Neural cell (in vitro differentiated cells): ENCODE measurements at regions not wholly inside any gene's neighbourhood (a gene's known extent, or its start where the extent isn't known, plus 50 kb on each side); places are given as distances from the start of the nearest gene placed in this dataset.

Experiments
- H2AFZ ChIP-seq: fragments of 200-600, 300-800 bp; sonication (generic), shearing (Covaris generic); 2 replicates; pipeline ENCODE4 v1.6.0; 2014; ENCODE audit warnings: low read depth, mild to moderate bottlenecking, antibody characterized with exemption, low read length, moderate library complexity
- H3F3A ChIP-seq: fragments of 200-600 bp; shearing (Covaris generic); 2 replicates; pipeline ENCODE4 v1.6.1; 2016; ENCODE audit warnings: mild to moderate bottlenecking, moderate library complexity, mixed read lengths, antibody characterized with exemption, low read length; ENCODE audit not compliant: insufficient read depth, poor library complexity, severe bottlenecking
- H3K27ac ChIP-seq: fragments of 200-600, 300-800 bp; sonication (generic), shearing (Covaris generic); 2 replicates; pipeline ENCODE4 v1.5.1; 2014; ENCODE audit warnings: mild to moderate bottlenecking, low read length, moderate library complexity
- H3K27me3 ChIP-seq: fragments of 300-800, 200-600 bp; sonication (generic), shearing (Covaris generic); 2 replicates; pipeline ENCODE4 v1.6.0; 2014; ENCODE audit warnings: mild to moderate bottlenecking, low read depth, low read length, moderate library complexity; ENCODE audit not compliant: insufficient read depth
- H3K36me3 ChIP-seq: fragments of 300-800, 200-600 bp; sonication (generic), shearing (Covaris generic); 2 replicates; pipeline ENCODE4 v1.5.1; 2014; ENCODE audit warnings: mild to moderate bottlenecking, antibody characterized with exemption, low read length, moderate library complexity; ENCODE audit not compliant: insufficient read depth
- H3K4me2 ChIP-seq: fragments of 300-800, 200-600 bp; sonication (generic), shearing (Covaris generic); 2 replicates; pipeline ENCODE4 v1.6.0; 2014; ENCODE audit warnings: mild to moderate bottlenecking, low read length
- H3K4me3 ChIP-seq: fragments of 300-800, 200-600 bp; sonication (generic), shearing (Covaris generic); 2 replicates; pipeline ENCODE4 v1.5.1; 2014; ENCODE audit warnings: mild to moderate bottlenecking, low read length, moderate library complexity
- H3K79me2 ChIP-seq: fragments of 200-600 bp; shearing (Covaris generic); replicated peaks from 2 replicates; pipeline ENCODE4 v1.6.0; 2014; ENCODE audit warnings: mild to moderate bottlenecking, low read length, moderate library complexity; ENCODE audit not compliant: insufficient read depth
- H3K9ac ChIP-seq: fragments of 300-800, 200-600 bp; sonication (generic), shearing (Covaris generic); 2 replicates; pipeline ENCODE4 v1.6.1; 2016; ENCODE audit warnings: mild to moderate bottlenecking, low read length, mixed read lengths
- H3K9me2 ChIP-seq: fragments of 200-600 bp; shearing (Covaris generic); 2 replicates; pipeline ENCODE4 v1.6.1; 2016; ENCODE audit warnings: mild to moderate bottlenecking, low read length, mixed read lengths; ENCODE audit not compliant: insufficient read depth
- H3K9me3 ChIP-seq: fragments of 200-600, 300-800 bp; sonication (generic), shearing (Covaris generic); 2 replicates; pipeline ENCODE4 v1.6.1; 2016; ENCODE audit warnings: mild to moderate bottlenecking, mixed run types, low read length, moderate library complexity, mixed read lengths
- H4K20me1 ChIP-seq: fragments of 200-600 bp; shearing (Covaris generic); 2 replicates; pipeline ENCODE4 v1.6.1; 2016; ENCODE audit warnings: mild to moderate bottlenecking, mixed run types; ENCODE audit not compliant: insufficient read depth
- CTCF ChIP-seq: fragments of 450-650 bp; IDR thresholded peaks from 2 replicates; pipeline ENCODE4 v1.5.1; 2014; ENCODE audit warnings: antibody characterized with exemption, mild to moderate bottlenecking, moderate library complexity; ENCODE audit not compliant: poor library complexity, severe bottlenecking
- EP300 ChIP-seq: fragments of 450-650 bp; conservative IDR thresholded peaks from 2 replicates; pipeline ENCODE4 v1.6.1; 2014; ENCODE audit warnings: antibody characterized with exemption, mild to moderate bottlenecking, moderate library complexity; ENCODE audit not compliant: poor library complexity, severe bottlenecking
- EZH2 ChIP-seq: fragments of 200-600, 300-800 bp; shearing (Covaris generic), sonication (generic); IDR thresholded peaks from 2 replicates; pipeline ENCODE4 v1.6.1; 2014; ENCODE audit warnings: antibody characterized with exemption, low read length, borderline replicate concordance, mild to moderate bottlenecking; ENCODE audit not compliant: insufficient read depth, poor library complexity, severe bottlenecking
- MXI1 ChIP-seq: fragments of 450-650 bp; conservative IDR thresholded peaks from 2 replicates; pipeline ENCODE4 v1.6.1; 2014; ENCODE audit warnings: antibody characterized with exemption, mild to moderate bottlenecking; ENCODE audit not compliant: poor library complexity, severe bottlenecking
- POLR2AphosphoS5 ChIP-seq: IDR thresholded peaks from 2 replicates; pipeline ENCODE4 v1.6.1; 2012
- RAD21 ChIP-seq: fragments of 450-650 bp; conservative IDR thresholded peaks from 2 replicates; pipeline ENCODE4 v1.6.1; 2014; ENCODE audit warnings: antibody characterized with exemption, mild to moderate bottlenecking, moderate library complexity
- REST ChIP-seq: IDR thresholded peaks from 2 replicates; pipeline ENCODE4 v1.6.1; 2012; ENCODE audit warnings: borderline replicate concordance
- SMC3 ChIP-seq: fragments of 450-650 bp; conservative IDR thresholded peaks from 2 replicates; pipeline ENCODE4 v1.6.1; 2014; ENCODE audit warnings: antibody characterized with exemption, mild to moderate bottlenecking, moderate library complexity; ENCODE audit not compliant: poor library complexity
- TAF1 ChIP-seq: IDR thresholded peaks from 2 replicates; pipeline ENCODE4 v1.6.1; 2012; ENCODE audit warnings: low read depth

- Histone ChIP-seq H3K9me2 (no peaks in the 10 kb centered on the region), H3K36me3 (no peaks in the 10 kb centered on the region), H3K4me2 (no peak overlapping the region), H3K27ac (no peak overlapping the region), H4K20me1 (no peaks in the 10 kb centered on the region), H3F3A (no peaks in the 10 kb centered on the region), H3K27me3 (no peaks in the 10 kb centered on the region), H3K4me3 (no peak overlapping the region), H3K79me2 (no peaks in the 10 kb centered on the region), H3K9me3 (no peaks in the 10 kb centered on the region), H3K9ac (no peak overlapping the region), H2AFZ (no peak overlapping the region)
- TF ChIP-seq CTCF, result no peak
- TF ChIP-seq REST, result no peak
- no peak for TF ChIP-seq EP300
- no peak for TF ChIP-seq TAF1
- TF ChIP-seq RAD21, result no peak
- TF ChIP-seq MXI1, result no peak
- TF ChIP-seq EZH2, result no peak
- no peak for TF ChIP-seq SMC3
Measured at GRCh38 chr6:98203170-98203806, 631.1 kb upstream of the POU3F2 start.

- no peaks in the 10 kb centered on the region for H3K27me3 ChIP-seq
- H3K9me2 ChIP-seq, result no peaks in the 10 kb centered on the region
- H3K4me2 ChIP-seq, result no peak overlapping the region
- no peak overlapping the region for H2AFZ ChIP-seq
- no peaks in the 10 kb centered on the region for H3F3A ChIP-seq
- no peaks in the 10 kb centered on the region for H3K36me3 ChIP-seq
- H3K27ac ChIP-seq, result no peak overlapping the region
- no peaks in the 10 kb centered on the region for H3K9me3 ChIP-seq
- TF ChIP-seq EP300 (no peak), SMC3 (no peak), POLR2AphosphoS5 (no peak), MXI1 (no peak), TAF1 (no peak), CTCF (no peak), RAD21 (no peak), REST (no peak), EZH2 (no peak)
- no peak overlapping the region for H3K9ac ChIP-seq
- H3K79me2 ChIP-seq, result no peaks in the 10 kb centered on the region
- H3K4me3 ChIP-seq, result no peak overlapping the region
- H4K20me1 ChIP-seq, result no peaks in the 10 kb centered on the region
Measured at GRCh38 chr6:98212468-98212867, 621.9 kb upstream of the POU3F2 start.
